GM12872 (cell line): ENCODE measurements at regions not wholly inside any gene's neighbourhood (a gene's known extent, or its start where the extent isn't known, plus 50 kb on each side); places are given as distances from the start of the nearest gene placed in this dataset.

Source experiments
- TF ChIP-seq, protein P1 (sequence below): IDR thresholded peaks from 3 replicates; pipeline ENCODE4 v1.5.1; 2011; ENCODE audit warnings: low read depth, mild to moderate bottlenecking, low read length, moderate library complexity; ENCODE audit not compliant: insufficient read depth

GRCh38 chr10:130409331-130409730, 273.1 kb downstream of the GLRX3 start:
- TF ChIP-seq, protein P1, sequence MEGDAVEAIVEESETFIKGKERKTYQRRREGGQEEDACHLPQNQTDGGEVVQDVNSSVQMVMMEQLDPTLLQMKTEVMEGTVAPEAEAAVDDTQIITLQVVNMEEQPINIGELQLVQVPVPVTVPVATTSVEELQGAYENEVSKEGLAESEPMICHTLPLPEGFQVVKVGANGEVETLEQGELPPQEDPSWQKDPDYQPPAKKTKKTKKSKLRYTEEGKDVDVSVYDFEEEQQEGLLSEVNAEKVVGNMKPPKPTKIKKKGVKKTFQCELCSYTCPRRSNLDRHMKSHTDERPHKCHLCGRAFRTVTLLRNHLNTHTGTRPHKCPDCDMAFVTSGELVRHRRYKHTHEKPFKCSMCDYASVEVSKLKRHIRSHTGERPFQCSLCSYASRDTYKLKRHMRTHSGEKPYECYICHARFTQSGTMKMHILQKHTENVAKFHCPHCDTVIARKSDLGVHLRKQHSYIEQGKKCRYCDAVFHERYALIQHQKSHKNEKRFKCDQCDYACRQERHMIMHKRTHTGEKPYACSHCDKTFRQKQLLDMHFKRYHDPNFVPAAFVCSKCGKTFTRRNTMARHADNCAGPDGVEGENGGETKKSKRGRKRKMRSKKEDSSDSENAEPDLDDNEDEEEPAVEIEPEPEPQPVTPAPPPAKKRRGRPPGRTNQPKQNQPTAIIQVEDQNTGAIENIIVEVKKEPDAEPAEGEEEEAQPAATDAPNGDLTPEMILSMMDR: no peak

- TF ChIP-seq, protein P1: no peak
These were observed 273.7 kb downstream of the GLRX3 start for GRCh38 chr10:130409931-130410330.

GRCh38 chr10:130411496-130412085, 275.4 kb downstream of the GLRX3 start:
- TF ChIP-seq, protein P1: no peak

DNA sequence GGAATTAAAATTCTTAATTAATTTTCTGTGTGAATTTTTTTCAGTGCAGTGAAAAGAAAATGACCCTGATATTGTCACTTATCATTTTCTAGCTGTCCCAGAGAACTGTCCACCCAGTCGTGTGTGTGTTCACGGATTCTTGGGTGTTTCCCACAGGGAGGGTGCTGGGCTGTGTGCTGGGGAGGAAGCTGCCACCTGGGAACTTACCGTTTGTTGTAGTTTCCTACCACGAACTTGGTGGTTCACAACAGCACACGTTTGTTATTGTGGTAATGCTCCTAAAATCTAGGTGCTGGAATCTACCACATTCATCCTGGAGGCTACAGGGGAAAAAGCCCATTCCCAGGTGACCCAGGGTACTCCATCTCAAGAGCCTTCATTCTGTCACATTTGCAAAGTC, 276.1 kb downstream of the GLRX3 start:
- TF ChIP-seq, protein P1: no peak

DNA sequence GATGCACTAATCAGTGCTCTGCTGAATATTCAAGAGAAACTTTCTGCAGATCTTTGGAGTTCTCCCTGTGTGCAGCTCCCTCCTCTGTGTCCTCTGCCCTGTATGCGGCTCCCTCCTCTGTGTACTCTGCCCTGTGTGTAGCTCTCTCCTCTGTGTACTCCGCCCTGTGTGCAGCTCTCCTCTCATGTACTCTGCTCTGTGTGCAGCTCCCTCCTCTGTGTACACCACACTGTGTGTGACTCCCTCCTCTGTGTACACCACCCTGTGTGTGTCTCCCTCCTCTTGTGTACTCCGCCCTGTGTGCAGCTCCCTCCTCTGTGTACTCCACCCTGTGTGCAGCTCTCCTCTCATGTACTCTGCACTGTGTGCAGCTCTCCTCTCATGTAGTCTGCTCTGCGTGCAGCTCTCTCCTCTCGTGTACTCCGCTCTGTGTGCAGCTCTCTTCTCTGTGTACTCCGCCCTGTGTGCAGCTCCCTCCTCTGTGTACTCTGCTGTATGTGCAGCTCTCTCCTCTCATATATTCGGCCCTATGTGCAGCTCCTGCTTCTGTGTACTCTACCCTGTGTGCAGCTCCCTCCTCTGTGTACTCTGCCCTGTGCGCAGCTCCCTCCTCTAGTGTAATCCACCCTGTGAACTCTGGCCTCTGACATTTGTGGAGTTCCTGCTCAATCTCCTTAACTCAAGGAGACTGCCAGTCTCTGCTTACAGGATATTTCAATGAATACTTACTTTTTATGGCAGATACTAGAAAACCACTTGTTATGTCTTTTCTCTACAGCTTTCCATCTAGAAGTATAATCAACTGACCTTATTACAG, 280.4 kb downstream of the GLRX3 start:
- TF ChIP-seq, protein P1: no peak

DNA sequence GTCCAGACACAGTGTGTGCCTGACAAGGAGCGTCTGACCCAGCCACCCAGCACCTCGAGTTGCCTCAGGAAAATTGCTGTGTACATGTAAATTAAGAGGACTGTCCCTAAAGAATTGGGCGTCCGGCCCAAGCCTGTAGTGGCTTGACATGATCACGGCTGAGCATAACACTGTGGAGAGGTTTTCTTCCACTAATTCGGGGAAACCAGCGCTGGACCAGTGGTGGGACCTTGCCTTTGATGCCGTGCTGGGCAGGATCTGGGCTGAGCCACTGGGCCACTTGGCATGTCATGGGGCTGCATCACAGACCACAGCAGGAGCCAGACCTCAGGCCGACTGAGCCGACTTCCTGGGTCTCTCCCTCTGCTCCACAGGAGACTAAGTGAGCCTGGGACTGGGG, 282.5 kb downstream of the GLRX3 start:
- TF ChIP-seq, protein P1: no peak

DNA sequence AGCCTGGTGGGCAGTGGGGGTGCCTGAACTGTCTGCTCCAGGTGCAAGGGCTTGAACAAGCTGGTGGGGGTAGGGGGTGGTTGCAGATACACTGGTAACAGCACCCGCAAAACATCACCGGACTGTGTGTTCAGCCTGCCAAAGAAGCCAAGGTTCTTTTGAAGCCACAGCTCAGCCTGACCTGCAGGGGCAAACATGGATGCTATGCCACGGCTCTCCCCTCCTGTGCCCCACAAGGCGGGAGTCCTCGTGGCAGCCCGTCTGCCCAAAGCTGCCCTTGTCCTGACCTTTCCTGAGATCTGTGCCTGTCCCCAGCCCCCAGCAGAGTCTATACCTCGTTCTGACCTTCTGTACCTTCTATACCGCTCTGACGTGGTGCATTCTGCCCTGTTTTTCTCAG, 285.7 kb downstream of the GLRX3 start:
- TF ChIP-seq, protein P1: no peak
